ENCODE measurements at regions not wholly inside any gene's neighbourhood (a gene's known extent, or its start where the extent isn't known, plus 50 kb on each side); places are given as distances from the start of the nearest gene placed in this dataset.
A peak's percentile ranks its signal among the peaks of the same experiment; 100 is the strongest.

- Histone ChIP-seq H3K27me3 (ENCODE audit: control insufficient read depth in 1 of 2, insufficient read depth in 2 of 2, low read length in 2 of 2) (peaks cover 18 to 31% of the 10 kb centered on the region in 2 donors), H3K4me3 (ENCODE audit: low read length in 2 of 2) (peak overlapping the region in 1 of 2 donors; percentile 35)
Measured at GRCh38 chr12:100715976-100716944, 78.3 kb upstream of the ANO4 start.

DNA sequence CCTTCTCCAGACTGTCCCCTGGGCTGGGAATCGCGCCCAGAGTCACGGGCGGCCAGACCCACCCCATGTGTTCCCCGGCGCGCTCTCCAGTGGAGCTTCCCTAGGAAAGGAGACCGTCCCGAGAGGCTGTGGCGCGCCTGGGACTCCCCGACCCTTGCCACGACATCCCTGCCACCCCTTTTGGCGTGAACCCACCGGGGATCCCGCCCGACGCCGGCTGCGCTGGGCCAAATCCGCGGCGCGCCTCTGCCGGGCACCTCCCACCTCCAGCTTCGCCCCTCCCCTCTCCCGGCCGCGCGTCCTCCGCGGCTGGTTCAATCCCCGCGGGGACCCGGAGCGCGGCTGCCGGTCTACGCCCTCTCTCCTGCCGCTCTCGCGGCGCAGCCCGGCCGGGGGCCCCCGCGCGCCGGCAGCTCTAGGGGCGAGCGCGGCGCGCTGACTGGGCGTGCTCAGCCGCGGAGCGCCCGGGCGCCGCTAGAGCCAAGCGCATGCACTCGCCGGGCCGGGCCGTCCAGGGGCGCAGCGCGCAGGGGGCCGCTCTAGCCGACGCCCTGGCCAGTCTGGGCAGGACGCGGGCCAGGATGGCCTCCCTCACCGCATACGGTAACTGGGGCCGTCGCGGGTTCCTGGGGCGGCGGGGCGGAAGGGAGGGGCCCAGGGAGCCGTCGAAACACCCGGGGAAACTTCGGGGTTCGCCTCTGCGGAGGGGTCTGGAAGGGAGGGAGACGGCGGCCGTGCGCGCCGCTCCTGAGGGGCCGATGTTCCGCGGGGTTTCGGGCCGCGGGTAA lies 77.4 kb upstream of the ANO4 start:
- Histone ChIP-seq H3K9ac (ENCODE audit: low read length in 2 of 2) (no peak overlapping the region), H3K4me3 (ENCODE audit: low read length in 2 of 2) (peak overlapping the region in 1 of 2 donors; percentile 35), H3K27ac (ENCODE audit: low read length) (no peak overlapping the region), H3K27me3 (ENCODE audit: control insufficient read depth in 1 of 2, insufficient read depth in 2 of 2, low read length in 2 of 2) (peaks cover 21 to 31% of the 10 kb centered on the region in 2 donors), H3K36me3 (ENCODE audit: control insufficient read depth in 2 of 2, insufficient read depth in 2 of 2, low read length in 2 of 2) (no peaks in the 10 kb centered on the region), H3K9me3 (ENCODE audit: control insufficient read depth in 2 of 2, low read length in 2 of 2) (no peaks in the 10 kb centered on the region), H3K4me1 (ENCODE audit: control insufficient read depth, insufficient read depth, low read length) (peaks cover 2% of the 10 kb centered on the region)

More at GRCh38 chr12:100715976-100716944, 78.3 kb upstream of the ANO4 start:
- Histone ChIP-seq H3K9me3 (ENCODE audit: control insufficient read depth in 2 of 2, low read length in 2 of 2) (no peaks in the 10 kb centered on the region), H3K9ac (ENCODE audit: low read length in 2 of 2) (no peak overlapping the region), H3K4me1 (ENCODE audit: control insufficient read depth, insufficient read depth, low read length) (peaks cover 2% of the 10 kb centered on the region), H3K36me3 (ENCODE audit: control insufficient read depth in 2 of 2, insufficient read depth in 2 of 2, low read length in 2 of 2) (no peaks in the 10 kb centered on the region), H3K27ac (ENCODE audit: low read length) (no peak overlapping the region)

- H3K27ac ChIP-seq (ENCODE audit: low read length): no peak overlapping the region
- H3K4me3 ChIP-seq (ENCODE audit: low read length in 2 of 2): no peak overlapping the region
- H3K36me3 ChIP-seq (ENCODE audit: control insufficient read depth in 2 of 2, insufficient read depth in 2 of 2, low read length in 2 of 2): no peaks in the 10 kb centered on the region
- no peak overlapping the region for H3K9ac ChIP-seq (ENCODE audit: low read length in 2 of 2)
- peaks cover 2% of the 10 kb centered on the region for H3K4me1 ChIP-seq (ENCODE audit: control insufficient read depth, insufficient read depth, low read length)
- no peaks in the 10 kb centered on the region for H3K9me3 ChIP-seq (ENCODE audit: control insufficient read depth in 2 of 2, low read length in 2 of 2)
- peaks cover 21 to 31% of the 10 kb centered on the region in 2 donors for H3K27me3 ChIP-seq (ENCODE audit: control insufficient read depth in 1 of 2, insufficient read depth in 2 of 2, low read length in 2 of 2)
Measured at GRCh38 chr12:100717733-100718067, 76.9 kb upstream of the ANO4 start.

GRCh38 chr12:100718187-100718586 lies 76.4 kb upstream of the ANO4 start:
- Histone ChIP-seq H3K9me3 (ENCODE audit: control insufficient read depth in 2 of 2, low read length in 2 of 2) (no peaks in the 10 kb centered on the region), H3K4me1 (ENCODE audit: control insufficient read depth, insufficient read depth, low read length) (peaks cover 2% of the 10 kb centered on the region), H3K27me3 (ENCODE audit: control insufficient read depth in 1 of 2, insufficient read depth in 2 of 2, low read length in 2 of 2) (peaks cover 21 to 31% of the 10 kb centered on the region in 2 donors)

GRCh38 chr12:100720016-100720654 lies 74.4 kb upstream of the ANO4 start:
- Histone ChIP-seq H3K36me3 (ENCODE audit: control insufficient read depth in 2 of 2, insufficient read depth in 2 of 2, low read length in 2 of 2) (no peaks in the 10 kb centered on the region), H3K27ac (ENCODE audit: low read length) (no peak overlapping the region), H3K4me1 (ENCODE audit: control insufficient read depth, insufficient read depth, low read length) (peaks cover 2% of the 10 kb centered on the region), H3K27me3 (ENCODE audit: control insufficient read depth in 1 of 2, insufficient read depth in 2 of 2, low read length in 2 of 2) (peaks cover 21 to 31% of the 10 kb centered on the region in 2 donors), H3K9ac (ENCODE audit: low read length in 2 of 2) (no peak overlapping the region), H3K9me3 (ENCODE audit: control insufficient read depth in 2 of 2, low read length in 2 of 2) (no peaks in the 10 kb centered on the region), H3K4me3 (ENCODE audit: low read length in 2 of 2) (no peak overlapping the region)

More at GRCh38 chr12:100718187-100718586, 76.4 kb upstream of the ANO4 start:
- H3K27ac ChIP-seq (ENCODE audit: low read length): no peak overlapping the region
- no peak overlapping the region for H3K9ac ChIP-seq (ENCODE audit: low read length in 2 of 2)
- H3K4me3 ChIP-seq (ENCODE audit: low read length in 2 of 2): no peak overlapping the region
- no peaks in the 10 kb centered on the region for H3K36me3 ChIP-seq (ENCODE audit: control insufficient read depth in 2 of 2, insufficient read depth in 2 of 2, low read length in 2 of 2)

DNA sequence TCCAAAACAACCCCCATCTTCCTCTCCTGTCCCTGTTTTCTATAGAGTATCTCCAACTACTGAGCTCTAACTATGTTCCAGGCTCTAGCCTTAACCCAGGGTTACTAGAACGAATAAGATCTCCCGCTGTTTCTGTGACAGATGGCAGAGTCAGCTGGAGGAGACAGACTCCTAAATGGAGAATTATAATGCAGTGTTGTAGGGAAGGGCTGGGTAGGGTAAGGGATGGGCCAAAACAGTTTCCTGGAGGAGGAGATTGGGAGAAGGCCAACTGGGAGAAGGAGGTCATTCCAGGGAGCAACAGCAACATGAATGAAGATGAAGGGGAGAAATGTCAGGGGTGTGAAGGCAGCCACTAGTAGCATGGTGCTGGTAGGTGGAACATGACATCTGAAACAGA lies 73.4 kb upstream of the ANO4 start:
- Histone ChIP-seq H3K27ac (ENCODE audit: low read length) (no peak overlapping the region), H3K4me3 (ENCODE audit: low read length in 2 of 2) (no peak overlapping the region), H3K27me3 (ENCODE audit: control insufficient read depth in 1 of 2, insufficient read depth in 2 of 2, low read length in 2 of 2) (peaks cover 18 to 29% of the 10 kb centered on the region in 2 donors), H3K9ac (ENCODE audit: low read length in 2 of 2) (no peak overlapping the region), H3K9me3 (ENCODE audit: control insufficient read depth in 2 of 2, low read length in 2 of 2) (no peaks in the 10 kb centered on the region), H3K36me3 (ENCODE audit: control insufficient read depth in 2 of 2, insufficient read depth in 2 of 2, low read length in 2 of 2) (no peaks in the 10 kb centered on the region), H3K4me1 (ENCODE audit: control insufficient read depth, insufficient read depth, low read length) (peaks cover 2% of the 10 kb centered on the region)

DNA sequence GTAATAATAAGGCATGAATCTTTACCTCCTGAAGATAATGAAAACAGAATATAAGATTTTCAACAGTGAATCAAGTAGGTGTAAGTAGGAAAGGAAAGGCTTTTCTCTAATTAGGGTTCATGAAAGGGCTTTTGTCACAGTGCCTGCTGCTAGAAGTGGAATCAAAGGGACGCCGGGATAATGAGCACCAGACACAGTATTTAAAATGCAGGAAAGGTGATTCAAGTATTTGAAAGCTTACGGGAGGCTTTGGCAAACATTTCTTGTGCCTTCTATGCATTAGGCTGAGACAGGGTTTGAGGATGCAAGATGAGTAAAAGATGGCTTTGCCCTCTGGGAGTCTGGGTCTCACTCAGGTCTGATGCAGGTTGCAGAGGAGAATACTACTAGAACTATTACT lies 70.5 kb upstream of the ANO4 start:
- no peaks in the 10 kb centered on the region for H3K4me1 ChIP-seq (ENCODE audit: control insufficient read depth, insufficient read depth, low read length)
- no peak overlapping the region for H3K27ac ChIP-seq (ENCODE audit: low read length)

DNA sequence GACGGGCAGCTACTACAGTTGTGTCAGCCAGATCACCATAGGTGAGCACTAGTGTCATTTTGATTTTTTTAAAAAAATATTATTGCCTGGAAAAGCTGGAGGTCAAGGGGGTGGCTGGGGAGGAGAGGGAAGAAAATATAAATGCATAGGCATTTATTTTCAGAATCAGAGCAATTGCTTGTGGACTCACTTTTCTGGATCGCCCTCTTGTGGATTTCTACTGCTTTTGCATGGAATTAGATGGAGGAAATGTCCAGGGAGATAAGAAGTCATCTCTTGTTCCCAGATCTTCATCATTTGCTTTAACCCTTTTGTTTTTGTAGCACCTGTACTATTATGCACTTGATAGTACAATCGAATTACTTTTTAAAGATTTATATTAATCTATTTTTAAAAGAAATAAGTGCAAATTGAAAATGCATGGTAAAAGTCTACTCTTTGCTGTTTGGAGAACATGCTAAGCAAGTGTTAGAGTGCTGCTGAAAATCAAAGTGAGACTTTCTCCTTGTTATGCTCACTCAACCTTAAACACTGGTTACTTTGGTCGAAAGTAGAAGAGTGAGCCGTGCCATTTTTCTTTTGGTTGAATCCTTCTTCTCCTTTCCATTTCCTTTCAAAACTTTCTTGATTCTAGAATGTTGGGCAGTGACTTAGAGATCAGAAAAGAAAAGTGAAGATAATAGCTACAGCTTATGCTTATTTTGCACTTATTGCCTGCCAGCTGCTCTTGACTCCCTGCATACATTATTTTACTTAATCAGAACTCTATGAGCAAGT lies 60.6 kb upstream of the ANO4 start:
- Histone ChIP-seq H3K27ac (ENCODE audit: low read length) (no peak overlapping the region), H3K4me3 (ENCODE audit: low read length in 2 of 2) (no peak overlapping the region), H3K36me3 (ENCODE audit: control insufficient read depth in 2 of 2, insufficient read depth in 2 of 2, low read length in 2 of 2) (no peaks in the 10 kb centered on the region), H3K27me3 (ENCODE audit: control insufficient read depth in 1 of 2, insufficient read depth in 2 of 2, low read length in 2 of 2) (peaks cover 0 to 5% of the 10 kb centered on the region in 2 donors), H3K9me3 (ENCODE audit: control insufficient read depth in 2 of 2, low read length in 2 of 2) (no peaks in the 10 kb centered on the region), H3K9ac (ENCODE audit: low read length in 2 of 2) (no peak overlapping the region), H3K4me1 (ENCODE audit: control insufficient read depth, insufficient read depth, low read length) (no peaks in the 10 kb centered on the region)

More for the DNA sequence above, 70.5 kb upstream of the ANO4 start:
- Histone ChIP-seq H3K27me3 (ENCODE audit: control insufficient read depth in 1 of 2, insufficient read depth in 2 of 2, low read length in 2 of 2) (peaks cover 6% of the 10 kb centered on the region in 2 donors), H3K36me3 (ENCODE audit: control insufficient read depth in 2 of 2, insufficient read depth in 2 of 2, low read length in 2 of 2) (no peaks in the 10 kb centered on the region), H3K4me3 (ENCODE audit: low read length in 2 of 2) (no peak overlapping the region), H3K9ac (ENCODE audit: low read length in 2 of 2) (no peak overlapping the region), H3K9me3 (ENCODE audit: control insufficient read depth in 2 of 2, low read length in 2 of 2) (no peaks in the 10 kb centered on the region)

GRCh38 chr12:100737168-100737567 lies 57.4 kb upstream of the ANO4 start:
- Histone ChIP-seq H3K4me1 (ENCODE audit: control insufficient read depth, insufficient read depth, low read length) (no peaks in the 10 kb centered on the region), H3K9me3 (ENCODE audit: control insufficient read depth in 2 of 2, low read length in 2 of 2) (no peaks in the 10 kb centered on the region), H3K36me3 (ENCODE audit: control insufficient read depth in 2 of 2, insufficient read depth in 2 of 2, low read length in 2 of 2) (no peaks in the 10 kb centered on the region), H3K27ac (ENCODE audit: low read length) (no peak overlapping the region), H3K27me3 (ENCODE audit: control insufficient read depth in 1 of 2, insufficient read depth in 2 of 2, low read length in 2 of 2) (peaks cover 0 to 5% of the 10 kb centered on the region in 2 donors), H3K9ac (ENCODE audit: low read length in 2 of 2) (no peak overlapping the region), H3K4me3 (ENCODE audit: low read length in 2 of 2) (no peak overlapping the region)

DNA sequence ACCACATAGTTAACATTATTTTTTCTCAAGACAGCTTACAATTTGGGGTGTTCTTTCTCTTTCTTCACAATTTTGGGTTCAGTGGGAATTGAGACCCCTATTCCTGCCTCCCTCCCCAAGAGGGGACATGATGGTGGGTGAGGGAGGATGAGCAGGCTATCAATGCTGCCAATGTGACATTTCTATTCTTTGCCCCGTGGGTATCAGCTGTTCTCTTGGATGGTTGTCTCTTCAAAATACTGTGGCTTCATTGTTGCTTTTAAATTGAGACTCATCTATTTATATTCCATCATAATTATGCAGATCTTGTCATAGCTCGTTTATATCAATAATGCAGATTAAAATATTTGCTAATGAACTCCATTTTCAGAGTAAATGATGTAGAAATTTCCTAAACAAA lies 56.5 kb upstream of the ANO4 start:
- H3K9ac ChIP-seq (ENCODE audit: low read length in 2 of 2): no peak overlapping the region
- no peaks in the 10 kb centered on the region for H3K4me1 ChIP-seq (ENCODE audit: control insufficient read depth, insufficient read depth, low read length)
- H3K4me3 ChIP-seq (ENCODE audit: low read length in 2 of 2): no peak overlapping the region
- peaks cover 0 to 5% of the 10 kb centered on the region in 2 donors for H3K27me3 ChIP-seq (ENCODE audit: control insufficient read depth in 1 of 2, insufficient read depth in 2 of 2, low read length in 2 of 2)
- H3K9me3 ChIP-seq (ENCODE audit: control insufficient read depth in 2 of 2, low read length in 2 of 2): no peaks in the 10 kb centered on the region
- H3K27ac ChIP-seq (ENCODE audit: low read length): no peak overlapping the region
- no peaks in the 10 kb centered on the region for H3K36me3 ChIP-seq (ENCODE audit: control insufficient read depth in 2 of 2, insufficient read depth in 2 of 2, low read length in 2 of 2)

Measured in stomach smooth muscle (tissue), 2 donors.